ENCODE measurements at regions not wholly inside any gene's neighbourhood (a gene's known extent, or its start where the extent isn't known, plus 50 kb on each side); places are given as distances from the start of the nearest gene placed in this dataset.
"Not testable (repeated sequence)": the region's sequence is repeated elsewhere in the genome, so short reads cannot be mapped to it uniquely, and the experiment has no call there.

DNA sequence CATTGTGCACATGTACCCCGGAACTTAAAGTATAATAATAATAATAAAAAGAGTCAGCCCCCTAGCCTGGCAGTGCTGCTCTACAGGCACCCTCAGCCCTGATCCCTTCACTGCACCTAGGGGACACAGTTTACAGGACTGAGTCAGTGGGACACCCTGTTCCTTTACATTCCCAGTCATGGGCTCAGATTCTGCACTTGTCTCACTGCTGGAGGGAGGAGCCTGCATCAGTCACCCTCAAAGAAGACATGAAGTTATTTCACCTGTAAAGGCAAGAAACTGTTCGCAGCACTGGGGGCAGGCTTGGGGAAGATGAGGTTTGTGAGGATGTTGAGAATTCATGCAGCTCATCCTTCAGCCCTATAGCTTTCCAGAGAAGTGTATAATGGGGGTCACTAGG, 50.7 kb upstream of the VPREB1 start:
- DNase-seq, result no peak

- DNase-seq, result not testable (repeated sequence)
Observed at GRCh38 chr22:22193462-22193861, 51.1 kb upstream of the VPREB1 start.

DNA sequence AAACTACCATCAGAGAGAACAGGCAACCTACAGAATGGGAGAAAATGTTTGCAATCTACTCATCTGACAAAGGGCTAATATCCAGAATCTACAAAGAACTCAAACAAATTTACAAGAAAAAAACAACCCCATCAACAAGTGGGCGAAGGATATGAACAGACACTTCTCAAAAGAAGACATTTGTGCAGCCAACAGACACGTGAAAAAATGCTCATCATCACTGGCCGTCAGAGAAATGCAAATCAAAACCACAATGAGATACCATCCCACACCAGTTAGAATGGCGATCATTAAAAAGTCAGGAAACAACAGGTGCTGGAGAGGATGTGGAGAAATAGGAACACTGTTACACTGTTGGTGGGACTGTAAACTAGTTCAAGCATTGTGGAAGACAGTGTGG, 51.6 kb upstream of the VPREB1 start:
- DNase-seq, result not testable (repeated sequence)

GRCh38 chr22:22189796-22190195, 54.8 kb upstream of the VPREB1 start:
- not testable (repeated sequence) for DNase-seq

DNA sequence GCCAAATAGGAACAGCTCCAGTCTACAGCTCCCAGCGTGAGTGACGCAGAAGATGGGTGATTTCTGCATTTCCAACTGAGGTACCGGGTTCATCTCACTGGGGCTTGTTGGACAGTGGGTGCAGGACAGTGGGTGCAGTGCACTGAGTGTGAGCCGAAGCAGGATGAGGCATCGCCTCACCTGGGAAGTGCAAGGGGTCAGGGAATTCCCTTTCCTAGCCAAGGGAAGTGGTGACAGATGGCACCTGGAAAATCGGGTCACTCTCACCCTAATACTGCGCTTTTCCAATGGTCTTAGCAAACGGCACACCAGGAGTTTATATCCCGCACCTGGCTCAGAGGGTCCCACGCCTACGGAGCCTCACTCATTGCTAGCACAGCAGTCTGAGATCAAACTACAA, 56.7 kb upstream of the VPREB1 start:
- not testable (repeated sequence) for DNase-seq

DNA sequence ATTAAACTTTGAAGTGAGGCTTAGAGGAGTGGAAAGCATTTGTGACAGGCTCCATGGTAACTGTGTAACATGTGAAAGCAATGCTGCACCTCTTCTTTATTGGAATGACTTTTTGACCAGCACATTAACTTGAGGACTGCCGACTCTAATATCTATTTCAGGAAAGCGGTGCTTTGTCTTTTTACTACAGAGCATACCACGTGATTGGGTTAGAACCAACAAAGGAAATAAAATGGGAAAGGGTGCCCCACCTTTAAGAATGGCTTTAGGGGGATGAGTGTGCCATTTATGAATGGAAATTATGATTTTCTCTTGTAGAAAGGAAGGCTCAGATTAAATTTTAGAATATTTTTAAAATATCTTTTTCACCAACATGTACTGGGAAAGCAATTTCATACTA, 57.3 kb upstream of the VPREB1 start:
- DNase-seq, result no peak

DNA sequence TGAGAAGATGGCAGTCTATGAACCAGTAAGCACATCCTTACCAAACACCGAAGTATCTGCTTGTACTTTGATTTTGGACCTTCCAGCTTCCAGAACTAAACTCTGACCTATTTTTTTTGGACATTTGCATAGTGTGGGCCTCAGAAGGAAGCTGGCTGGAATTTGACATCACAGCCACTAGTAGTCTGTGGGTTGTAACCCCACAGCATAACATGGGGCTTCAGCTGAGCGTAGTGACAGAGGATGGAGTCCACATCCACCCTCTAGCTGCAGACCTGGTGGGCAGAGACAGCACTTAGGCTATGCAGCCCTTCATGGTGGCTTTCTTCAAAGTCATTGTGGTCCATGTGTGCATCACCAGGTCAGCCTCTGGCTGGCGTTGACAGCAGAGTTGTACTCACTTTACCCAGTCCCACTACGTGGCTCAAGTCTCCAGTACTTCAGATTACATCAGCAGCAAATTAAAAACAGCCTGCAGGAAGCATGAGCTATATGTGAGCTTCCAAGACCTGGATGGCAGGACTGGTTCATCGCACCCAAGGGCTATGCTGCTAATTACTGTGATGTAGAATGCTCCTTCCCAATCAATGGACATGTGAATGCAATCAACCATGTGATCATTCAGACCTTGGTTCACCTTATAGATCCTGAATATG, 58.6 kb upstream of the VPREB1 start:
- DNase-seq, result no peak

DNA sequence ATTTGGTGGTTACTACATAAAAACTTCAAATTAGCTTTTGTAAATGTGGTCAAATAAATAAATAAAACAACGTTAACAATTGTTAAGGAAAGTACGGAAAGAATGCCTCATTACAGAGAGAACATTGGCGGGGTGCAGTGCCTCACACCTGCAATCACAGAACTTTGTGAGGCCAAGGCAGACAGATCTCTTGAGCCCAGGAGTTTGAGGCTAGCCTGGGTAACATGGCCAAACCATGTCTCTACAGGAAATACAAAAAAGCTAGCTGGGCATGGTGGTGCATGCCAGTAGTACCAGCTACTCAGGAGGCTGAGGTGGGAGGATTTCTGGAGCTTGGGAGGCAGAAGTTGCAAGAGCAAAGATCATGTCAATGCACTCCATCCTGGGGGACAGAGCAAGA, 59.4 kb upstream of the VPREB1 start:
- DNase-seq, result no peak

- DNase-seq, result no peak
Observed at GRCh38 chr22:22184277-22184807, 60.2 kb upstream of the VPREB1 start.

- DNase-seq, result no peak
Observed at GRCh38 chr22:22182990-22183264, 61.7 kb upstream of the VPREB1 start.

GRCh38 chr22:22182218-22182989, 62.2 kb upstream of the VPREB1 start:
- no peak for DNase-seq

DNA sequence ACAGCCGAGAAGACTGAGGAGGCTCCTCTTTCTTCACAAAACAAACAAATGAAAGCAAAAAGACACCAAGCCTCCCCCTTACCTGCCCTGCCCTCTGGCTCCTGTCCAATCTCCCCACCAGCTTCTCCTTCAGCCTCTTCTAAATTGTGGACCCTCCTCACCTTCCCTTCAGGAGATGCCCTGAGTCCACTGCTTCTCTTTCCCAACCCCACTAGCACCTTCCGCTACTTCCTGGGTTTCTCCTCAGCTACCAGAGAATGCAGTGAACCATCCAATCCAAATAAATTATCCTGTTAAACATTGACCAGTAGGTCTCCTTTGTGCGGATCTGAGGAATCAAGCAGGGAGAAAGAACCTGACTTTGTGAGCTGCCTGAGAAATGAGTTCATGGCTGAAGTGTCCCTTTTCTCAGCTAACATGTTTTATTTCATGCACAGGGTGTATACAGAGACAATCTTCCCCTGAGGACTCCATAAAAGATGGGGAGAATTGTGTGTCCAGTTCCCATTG, 63.2 kb upstream of the VPREB1 start:
- no peak for DNase-seq

- DNase-seq, result no peak
Observed at GRCh38 chr22:22180738-22181285, 63.8 kb upstream of the VPREB1 start.

GRCh38 chr22:22179858-22180257, 64.7 kb upstream of the VPREB1 start:
- DNase-seq, result no peak

- DNase-seq, result no peak
Observed at GRCh38 chr22:22178992-22179391, 65.6 kb upstream of the VPREB1 start.

GRCh38 chr22:22178355-22178965, 66.1 kb upstream of the VPREB1 start:
- DNase-seq, result no peak

DNA sequence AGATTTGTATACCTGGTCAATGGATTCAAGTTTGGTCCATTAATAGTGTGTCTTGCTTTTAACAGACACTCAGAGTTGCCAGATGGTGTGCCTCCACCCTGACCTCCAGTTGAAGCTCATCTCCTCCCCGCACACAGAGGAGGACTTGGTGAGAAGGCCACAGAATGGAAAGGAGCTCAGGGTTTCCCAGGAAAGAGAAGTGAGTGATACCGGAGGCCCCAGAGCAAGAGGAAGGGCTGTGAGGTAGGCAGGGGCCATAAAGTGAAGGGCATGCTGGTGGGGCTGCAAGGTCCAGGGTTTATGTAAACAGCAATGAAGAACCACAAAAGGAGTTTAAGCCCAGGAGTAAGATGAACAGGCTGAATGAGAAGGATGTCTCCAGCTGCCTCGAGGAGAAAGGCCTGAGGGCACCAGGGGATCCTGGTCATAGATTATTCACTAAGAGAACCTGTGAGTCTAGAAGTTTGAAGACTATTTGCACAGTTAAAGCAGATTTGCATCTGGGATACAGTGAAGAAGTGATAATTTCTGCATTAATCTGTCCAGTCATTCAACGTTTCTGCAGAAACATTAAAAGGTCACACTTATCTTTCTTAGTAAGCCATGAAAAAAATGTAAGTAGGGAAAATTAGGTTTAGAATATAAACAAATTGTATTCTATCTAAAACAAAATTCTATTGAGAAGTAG, 67.5 kb upstream of the VPREB1 start:
- no peak for DNase-seq

GRCh38 chr22:22172896-22173628, 71.5 kb upstream of the VPREB1 start:
- DNase-seq, result not testable (repeated sequence)

DNA sequence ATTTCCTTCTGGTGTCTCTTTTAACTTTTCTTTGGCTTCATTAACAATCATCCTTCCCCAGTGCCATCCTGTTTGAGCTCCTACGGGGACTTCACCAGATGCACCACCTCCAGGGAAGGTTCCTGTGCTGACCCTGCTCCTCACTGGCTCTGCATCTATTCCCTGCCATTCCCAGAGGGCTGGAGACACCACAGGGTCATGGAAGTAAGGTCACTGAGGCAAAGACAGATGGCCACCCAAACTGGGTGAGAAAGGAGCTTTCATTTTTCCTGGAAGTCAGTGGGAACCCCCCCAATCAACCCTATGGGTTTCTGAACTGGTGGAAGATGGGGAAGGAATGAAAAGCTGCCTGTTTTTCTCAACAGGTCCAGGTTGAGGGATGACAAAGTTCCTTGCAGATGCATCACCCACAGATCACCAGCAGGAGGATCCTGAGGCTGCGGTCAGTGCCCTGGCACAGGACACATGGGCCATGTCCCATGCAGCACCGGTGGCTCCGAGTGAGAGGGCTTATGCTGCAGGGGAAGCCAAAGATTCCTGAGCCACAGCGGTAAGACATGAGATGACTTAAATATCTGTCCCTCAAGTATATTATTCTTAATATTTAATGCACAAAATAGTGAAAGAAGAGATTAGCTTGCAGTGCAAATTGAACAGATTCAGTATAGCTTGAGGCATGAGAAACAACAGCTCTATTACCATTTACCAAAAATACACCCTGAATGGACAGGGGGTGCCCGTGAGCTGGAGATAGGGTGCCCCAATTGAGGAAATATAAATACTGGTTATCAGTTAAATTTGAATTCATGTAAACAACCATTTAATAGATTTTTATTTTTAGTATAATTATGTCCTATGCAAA, 73.0 kb upstream of the VPREB1 start:
- no peak for DNase-seq

- no peak for DNase-seq
Observed at GRCh38 chr22:22169923-22170322, 74.7 kb upstream of the VPREB1 start.
